ENCODE measurements at regions not wholly inside any gene's neighbourhood (a gene's known extent, or its start where the extent isn't known, plus 50 kb on each side); places are given as distances from the start of the nearest gene placed in this dataset.

DNA sequence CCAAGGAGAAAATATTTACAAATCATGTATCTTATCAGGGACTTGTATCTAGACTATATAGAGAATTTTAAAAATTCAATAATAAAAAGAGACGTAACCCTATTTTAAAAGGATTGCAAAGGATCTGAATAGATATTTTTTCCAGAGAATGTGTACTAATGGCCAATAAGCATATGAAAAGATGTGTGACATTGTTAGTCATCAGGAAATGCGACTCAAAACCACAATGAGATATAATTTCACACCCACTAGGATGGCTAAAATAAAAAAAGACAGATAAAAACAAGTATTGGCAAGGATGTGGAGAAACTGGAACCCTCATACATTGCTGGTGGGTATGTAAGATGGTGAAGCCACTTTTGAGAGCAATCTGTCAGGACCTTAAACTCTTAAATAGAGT is 141.9 kb upstream of the BMP4 start:
- no peak overlapping the region for H3K4me3 Mint-ChIP-seq
- Histone ChIP-seq H3K4me3 (ENCODE audit: low read length) (no peak overlapping the region), H3K4me1 (ENCODE audit: control insufficient read depth, insufficient read depth, low read length) (no peaks in the 10 kb centered on the region), H3K9me3 (ENCODE audit: control insufficient read depth, low read length) (peaks cover 22% of the 10 kb centered on the region), H3K36me3 (ENCODE audit: control insufficient read depth, insufficient read depth, low read length) (no peaks in the 10 kb centered on the region), H3K27me3 (ENCODE audit: control insufficient read depth, insufficient read depth, low read length, poor library complexity, severe bottlenecking) (no peaks in the 10 kb centered on the region), H3K9ac (ENCODE audit: extremely low read depth, low read length, poor library complexity, severe bottlenecking) (no peak overlapping the region), H3K27ac (ENCODE audit: low read depth, low read length) (no peak overlapping the region)
- no peaks in the 10 kb centered on the region for H3K4me1 Mint-ChIP-seq
- H3K9me3 Mint-ChIP-seq: peaks cover 25% of the 10 kb centered on the region
- no peak overlapping the region for H3K27ac Mint-ChIP-seq
- TF ChIP-seq, protein P1, sequence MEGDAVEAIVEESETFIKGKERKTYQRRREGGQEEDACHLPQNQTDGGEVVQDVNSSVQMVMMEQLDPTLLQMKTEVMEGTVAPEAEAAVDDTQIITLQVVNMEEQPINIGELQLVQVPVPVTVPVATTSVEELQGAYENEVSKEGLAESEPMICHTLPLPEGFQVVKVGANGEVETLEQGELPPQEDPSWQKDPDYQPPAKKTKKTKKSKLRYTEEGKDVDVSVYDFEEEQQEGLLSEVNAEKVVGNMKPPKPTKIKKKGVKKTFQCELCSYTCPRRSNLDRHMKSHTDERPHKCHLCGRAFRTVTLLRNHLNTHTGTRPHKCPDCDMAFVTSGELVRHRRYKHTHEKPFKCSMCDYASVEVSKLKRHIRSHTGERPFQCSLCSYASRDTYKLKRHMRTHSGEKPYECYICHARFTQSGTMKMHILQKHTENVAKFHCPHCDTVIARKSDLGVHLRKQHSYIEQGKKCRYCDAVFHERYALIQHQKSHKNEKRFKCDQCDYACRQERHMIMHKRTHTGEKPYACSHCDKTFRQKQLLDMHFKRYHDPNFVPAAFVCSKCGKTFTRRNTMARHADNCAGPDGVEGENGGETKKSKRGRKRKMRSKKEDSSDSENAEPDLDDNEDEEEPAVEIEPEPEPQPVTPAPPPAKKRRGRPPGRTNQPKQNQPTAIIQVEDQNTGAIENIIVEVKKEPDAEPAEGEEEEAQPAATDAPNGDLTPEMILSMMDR (conservative IDR thresholded peaks at IDR 0.05): no peak
- H3K36me3 Mint-ChIP-seq (ENCODE audit: low read depth): no peaks in the 10 kb centered on the region
- no peak for DNase-seq
- 94 to 100% methylated on average over 1 to 2 of the region's 2 CpGs for WGBS, 2 experiments (ENCODE audit: insufficient coverage in 1 of 2, insufficient read length in 1 of 2)
- no peaks in the 10 kb centered on the region for H3K27me3 Mint-ChIP-seq (ENCODE audit: insufficient read depth)

DNA sequence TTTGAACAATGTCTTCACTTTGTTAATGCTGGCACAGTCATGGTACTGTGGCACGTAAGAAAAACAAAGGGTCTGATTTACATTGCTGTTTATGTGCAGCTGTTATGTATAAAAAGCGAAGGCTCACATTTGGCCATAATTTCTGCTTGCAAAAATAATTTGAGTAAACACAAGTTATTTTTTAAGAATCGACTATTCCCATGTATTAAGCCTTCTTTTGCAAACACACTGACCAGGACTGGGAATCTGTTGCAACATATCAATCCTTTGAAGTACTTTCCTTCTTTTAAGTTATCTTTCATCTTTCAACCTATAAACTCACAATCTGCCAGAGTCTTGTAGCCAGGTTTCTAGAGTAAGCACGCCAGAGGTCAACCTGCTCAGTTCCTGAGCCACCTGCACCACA is 145.4 kb upstream of the BMP4 start:
- H3K4me3 Mint-ChIP-seq: no peak overlapping the region
- 75 to 81% methylated on average over 3 to 4 of the region's 4 CpGs for WGBS, 2 experiments (ENCODE audit: insufficient coverage in 1 of 2, insufficient read length in 1 of 2)
- no peaks in the 10 kb centered on the region for H3K27me3 ChIP-seq (ENCODE audit: control insufficient read depth, insufficient read depth, low read length, poor library complexity, severe bottlenecking)
- no peaks in the 10 kb centered on the region for H3K9me3 ChIP-seq (ENCODE audit: control insufficient read depth, low read length)
- no peaks in the 10 kb centered on the region for H3K27me3 Mint-ChIP-seq (ENCODE audit: insufficient read depth)
- H3K4me1 Mint-ChIP-seq: no peaks in the 10 kb centered on the region
- no peak overlapping the region for H3K27ac Mint-ChIP-seq
- no peak for DNase-seq
- H3K9ac ChIP-seq (ENCODE audit: extremely low read depth, low read length, poor library complexity, severe bottlenecking): no peak overlapping the region
- no peaks in the 10 kb centered on the region for H3K36me3 Mint-ChIP-seq (ENCODE audit: low read depth)
- TF ChIP-seq, protein P1 (conservative IDR thresholded peaks at IDR 0.05): no peak
- H3K9me3 Mint-ChIP-seq: no peaks in the 10 kb centered on the region
- H3K27ac ChIP-seq (ENCODE audit: low read depth, low read length): no peak overlapping the region
- no peak overlapping the region for H3K4me3 ChIP-seq (ENCODE audit: low read length)
- H3K36me3 ChIP-seq (ENCODE audit: control insufficient read depth, insufficient read depth, low read length): no peaks in the 10 kb centered on the region
- H3K4me1 ChIP-seq (ENCODE audit: control insufficient read depth, insufficient read depth, low read length): no peaks in the 10 kb centered on the region

DNA sequence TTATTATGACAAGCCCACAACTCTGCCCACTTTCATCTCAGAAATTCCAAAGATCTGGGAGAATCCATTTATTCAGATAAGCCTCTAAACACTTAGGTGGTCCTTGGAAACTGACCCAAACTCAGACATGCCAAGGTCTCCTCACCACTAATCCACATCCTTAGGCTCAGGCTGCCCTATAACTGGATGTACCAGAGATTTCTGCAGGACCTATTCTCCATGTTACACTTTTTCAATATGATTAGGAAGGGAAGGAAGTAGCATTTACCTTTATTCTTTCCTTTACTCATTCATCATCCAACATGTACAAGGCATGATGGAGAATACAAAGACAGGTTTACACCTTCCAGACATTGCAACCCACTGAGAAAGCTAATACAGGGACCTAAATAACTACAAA is 145.9 kb upstream of the BMP4 start:
- Mint-ChIP-seq H3K27ac (no peak overlapping the region), H3K27me3 (ENCODE audit: insufficient read depth) (no peaks in the 10 kb centered on the region), H3K4me3 (no peak overlapping the region), H3K9me3 (no peaks in the 10 kb centered on the region), H3K36me3 (ENCODE audit: low read depth) (no peaks in the 10 kb centered on the region), H3K4me1 (no peaks in the 10 kb centered on the region)
- H3K27ac ChIP-seq (ENCODE audit: low read depth, low read length): no peak overlapping the region
- H3K9ac ChIP-seq (ENCODE audit: extremely low read depth, low read length, poor library complexity, severe bottlenecking): no peak overlapping the region
- DNase-seq: no peak
- TF ChIP-seq, protein P1 (conservative IDR thresholded peaks at IDR 0.05): no peak
- no peaks in the 10 kb centered on the region for H3K9me3 ChIP-seq (ENCODE audit: control insufficient read depth, low read length)
- no peak overlapping the region for H3K4me3 ChIP-seq (ENCODE audit: low read length)
- H3K36me3 ChIP-seq (ENCODE audit: control insufficient read depth, insufficient read depth, low read length): no peaks in the 10 kb centered on the region
- H3K27me3 ChIP-seq (ENCODE audit: control insufficient read depth, insufficient read depth, low read length, poor library complexity, severe bottlenecking): no peaks in the 10 kb centered on the region
- H3K4me1 ChIP-seq (ENCODE audit: control insufficient read depth, insufficient read depth, low read length): no peaks in the 10 kb centered on the region

Measured in endodermal cell (in vitro differentiated cells).